ENCODE measurements at regions not wholly inside any gene's neighbourhood (a gene's known extent, or its start where the extent isn't known, plus 50 kb on each side); places are given as distances from the start of the nearest gene placed in this dataset.

DNA sequence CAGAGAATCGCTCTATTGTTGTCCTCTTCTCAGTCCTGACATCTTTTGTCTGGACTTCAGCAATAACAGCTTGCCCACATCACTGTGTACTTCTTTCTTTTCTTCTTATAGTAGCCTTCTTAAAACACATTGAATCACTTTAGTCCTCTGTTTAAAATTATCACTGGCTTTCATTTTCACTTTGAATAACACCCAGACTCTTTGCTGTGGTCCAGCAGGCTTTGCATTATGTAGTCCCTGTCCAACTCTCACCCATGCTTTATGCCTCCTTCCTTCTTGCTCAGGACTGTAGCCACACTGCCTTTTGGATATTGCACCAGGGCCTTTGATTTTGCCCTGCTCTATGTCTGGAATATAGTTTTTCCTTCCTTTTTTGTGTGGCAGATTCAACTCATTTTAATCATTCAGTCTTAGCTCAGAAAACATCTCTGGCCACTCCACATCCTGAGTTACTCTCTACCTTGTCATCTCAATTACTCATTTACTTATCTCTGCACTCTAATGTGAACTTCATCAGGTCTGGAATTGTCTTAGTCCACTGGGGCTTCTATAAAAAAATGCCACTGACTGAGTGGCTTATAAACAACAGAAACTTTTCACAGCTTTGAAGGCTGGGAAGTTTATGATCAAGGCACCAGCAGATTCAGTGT is 168.2 kb downstream of the C4orf33 start:
- TF ChIP-seq, protein P1, sequence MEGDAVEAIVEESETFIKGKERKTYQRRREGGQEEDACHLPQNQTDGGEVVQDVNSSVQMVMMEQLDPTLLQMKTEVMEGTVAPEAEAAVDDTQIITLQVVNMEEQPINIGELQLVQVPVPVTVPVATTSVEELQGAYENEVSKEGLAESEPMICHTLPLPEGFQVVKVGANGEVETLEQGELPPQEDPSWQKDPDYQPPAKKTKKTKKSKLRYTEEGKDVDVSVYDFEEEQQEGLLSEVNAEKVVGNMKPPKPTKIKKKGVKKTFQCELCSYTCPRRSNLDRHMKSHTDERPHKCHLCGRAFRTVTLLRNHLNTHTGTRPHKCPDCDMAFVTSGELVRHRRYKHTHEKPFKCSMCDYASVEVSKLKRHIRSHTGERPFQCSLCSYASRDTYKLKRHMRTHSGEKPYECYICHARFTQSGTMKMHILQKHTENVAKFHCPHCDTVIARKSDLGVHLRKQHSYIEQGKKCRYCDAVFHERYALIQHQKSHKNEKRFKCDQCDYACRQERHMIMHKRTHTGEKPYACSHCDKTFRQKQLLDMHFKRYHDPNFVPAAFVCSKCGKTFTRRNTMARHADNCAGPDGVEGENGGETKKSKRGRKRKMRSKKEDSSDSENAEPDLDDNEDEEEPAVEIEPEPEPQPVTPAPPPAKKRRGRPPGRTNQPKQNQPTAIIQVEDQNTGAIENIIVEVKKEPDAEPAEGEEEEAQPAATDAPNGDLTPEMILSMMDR (IDR thresholded peaks at IDR 0.05; ENCODE audit: poor library complexity, severe bottlenecking), result no peak
- TF ChIP-seq, protein P2, sequence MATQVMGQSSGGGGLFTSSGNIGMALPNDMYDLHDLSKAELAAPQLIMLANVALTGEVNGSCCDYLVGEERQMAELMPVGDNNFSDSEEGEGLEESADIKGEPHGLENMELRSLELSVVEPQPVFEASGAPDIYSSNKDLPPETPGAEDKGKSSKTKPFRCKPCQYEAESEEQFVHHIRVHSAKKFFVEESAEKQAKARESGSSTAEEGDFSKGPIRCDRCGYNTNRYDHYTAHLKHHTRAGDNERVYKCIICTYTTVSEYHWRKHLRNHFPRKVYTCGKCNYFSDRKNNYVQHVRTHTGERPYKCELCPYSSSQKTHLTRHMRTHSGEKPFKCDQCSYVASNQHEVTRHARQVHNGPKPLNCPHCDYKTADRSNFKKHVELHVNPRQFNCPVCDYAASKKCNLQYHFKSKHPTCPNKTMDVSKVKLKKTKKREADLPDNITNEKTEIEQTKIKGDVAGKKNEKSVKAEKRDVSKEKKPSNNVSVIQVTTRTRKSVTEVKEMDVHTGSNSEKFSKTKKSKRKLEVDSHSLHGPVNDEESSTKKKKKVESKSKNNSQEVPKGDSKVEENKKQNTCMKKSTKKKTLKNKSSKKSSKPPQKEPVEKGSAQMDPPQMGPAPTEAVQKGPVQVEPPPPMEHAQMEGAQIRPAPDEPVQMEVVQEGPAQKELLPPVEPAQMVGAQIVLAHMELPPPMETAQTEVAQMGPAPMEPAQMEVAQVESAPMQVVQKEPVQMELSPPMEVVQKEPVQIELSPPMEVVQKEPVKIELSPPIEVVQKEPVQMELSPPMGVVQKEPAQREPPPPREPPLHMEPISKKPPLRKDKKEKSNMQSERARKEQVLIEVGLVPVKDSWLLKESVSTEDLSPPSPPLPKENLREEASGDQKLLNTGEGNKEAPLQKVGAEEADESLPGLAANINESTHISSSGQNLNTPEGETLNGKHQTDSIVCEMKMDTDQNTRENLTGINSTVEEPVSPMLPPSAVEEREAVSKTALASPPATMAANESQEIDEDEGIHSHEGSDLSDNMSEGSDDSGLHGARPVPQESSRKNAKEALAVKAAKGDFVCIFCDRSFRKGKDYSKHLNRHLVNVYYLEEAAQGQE (IDR thresholded peaks at IDR 0.05; ENCODE audit: borderline replicate concordance), result no peak
- TF ChIP-seq EP300 (conservative IDR thresholded peaks at IDR 0.05; ENCODE audit: poor library complexity, severe bottlenecking), result no peak
- TF ChIP-seq SMC3 (conservative IDR thresholded peaks at IDR 0.05; ENCODE audit: poor library complexity), result no peak
- TF ChIP-seq TAF1 (IDR thresholded peaks at IDR 0.05; ENCODE audit: low read depth), result no peak
- TF ChIP-seq EZH2 (IDR thresholded peaks at IDR 0.05; ENCODE audit: borderline replicate concordance, insufficient read depth, low read length, poor library complexity, severe bottlenecking), result no peak
- TF ChIP-seq POLR2AphosphoS5 (IDR thresholded peaks at IDR 0.05), result no peak
- no peak for TF ChIP-seq MXI1 (conservative IDR thresholded peaks at IDR 0.05; ENCODE audit: poor library complexity, severe bottlenecking)
- no peak for TF ChIP-seq RAD21 (conservative IDR thresholded peaks at IDR 0.05)

Data from neural cell (in vitro differentiated cells).